Mesenchymal stem cell (in vitro differentiated cells and primary cell): ENCODE measurements at regions not wholly inside any gene's neighbourhood (a gene's known extent, or its start where the extent isn't known, plus 50 kb on each side); places are given as distances from the start of the nearest gene placed in this dataset.

ENCODE experiments used
- DNase-seq: peaks from one replicate; pipeline ENCODE4 v3.0.0-alpha.2; 2013
- H2AFZ ChIP-seq: one replicate; pipeline ENCODE4 v1.6.1; 2013; ENCODE audit warnings: low read depth, mild to moderate bottlenecking, control low read depth, inconsistent platforms, low read length, moderate library complexity
- H2AK5ac ChIP-seq: 2 replicates; pipeline ENCODE4 v1.6.1; 2013; ENCODE audit warnings: low read length, moderate library complexity, mild to moderate bottlenecking, inconsistent platforms; ENCODE audit not compliant: severe bottlenecking
- H2BK120ac ChIP-seq: one replicate; pipeline ENCODE4 v1.6.1; 2013; ENCODE audit warnings: low read depth, mild to moderate bottlenecking, inconsistent platforms, low read length, moderate library complexity
- H2BK12ac ChIP-seq, 2 experiments: one replicate each; pipeline ENCODE4 v1.6.1; 2013; ENCODE audit warnings: inconsistent platforms in 2 of 2, low read length in 2 of 2, mild to moderate bottlenecking in 2 of 2, moderate library complexity in 2 of 2, control low read depth in 1 of 2
- H2BK15ac ChIP-seq: one replicate; pipeline ENCODE4 v1.6.1; 2013; ENCODE audit warnings: mild to moderate bottlenecking, low read depth, inconsistent platforms; ENCODE audit not compliant: poor library complexity, severe bottlenecking
- H2BK5ac ChIP-seq: 2 replicates; pipeline ENCODE4 v1.6.1; 2013; ENCODE audit warnings: low read depth, mild to moderate bottlenecking, low read length, control low read depth, inconsistent platforms; ENCODE audit not compliant: poor library complexity, severe bottlenecking
- H3K14ac ChIP-seq, 2 experiments: one replicate each; pipeline ENCODE4 v1.6.1; 2013; ENCODE audit warnings: inconsistent platforms in 2 of 2, low read length in 2 of 2, control low read depth in 1 of 2, mild to moderate bottlenecking in 1 of 2, moderate library complexity in 1 of 2
- H3K18ac ChIP-seq, 2 experiments: one replicate each; pipeline ENCODE4 v1.6.1; 2013; ENCODE audit warnings: inconsistent platforms in 2 of 2, low read length in 2 of 2, control low read depth in 1 of 2, low read depth in 1 of 2, mild to moderate bottlenecking in 1 of 2
- H3K23ac ChIP-seq, 2 experiments: one replicate each; pipeline ENCODE4 v1.6.1; 2013; ENCODE audit warnings: inconsistent platforms in 2 of 2, low read length in 2 of 2, mild to moderate bottlenecking in 2 of 2, moderate library complexity in 2 of 2, control low read depth in 1 of 2
- H3K27ac ChIP-seq: 2 replicates; pipeline ENCODE4 v1.5.1; 2013; ENCODE audit warnings: mild to moderate bottlenecking, moderate library complexity, low read length, control low read depth, inconsistent platforms; ENCODE audit not compliant: poor library complexity, severe bottlenecking
- H3K27me3 ChIP-seq, 2 experiments: 2 replicates each; pipeline versions ENCODE4 v1.6.1 to v1.7.0; 2013; ENCODE audit warnings: low read length in 2 of 2, mild to moderate bottlenecking in 2 of 2, moderate library complexity in 2 of 2, control low read depth in 1 of 2, inconsistent platforms in 1 of 2; ENCODE audit not compliant: control insufficient read depth in 1 of 2, insufficient read depth in 1 of 2
- H3K36me3 ChIP-seq, 2 experiments: 2 replicates each; pipeline versions ENCODE4 v1.6.1 to v1.7.0; 2013; ENCODE audit warnings: low read length in 2 of 2, control low read depth in 1 of 2, inconsistent platforms in 1 of 2, low read depth in 1 of 2, mild to moderate bottlenecking in 1 of 2; ENCODE audit not compliant: insufficient read depth in 2 of 2, control insufficient read depth in 1 of 2
- H3K4ac ChIP-seq, 2 experiments: one replicate each; pipeline ENCODE4 v1.6.1; 2013; ENCODE audit warnings: inconsistent platforms in 2 of 2, low read length in 2 of 2, mild to moderate bottlenecking in 2 of 2, moderate library complexity in 2 of 2, control low read depth in 1 of 2, low read depth in 1 of 2
- H3K4me1 ChIP-seq: 2 replicates; pipeline ENCODE4 v1.6.1; 2013; ENCODE audit warnings: low read depth, low read length, control low read depth; ENCODE audit not compliant: control insufficient read depth, insufficient read depth
- H3K4me2 ChIP-seq: 2 replicates; pipeline ENCODE4 v1.6.1; 2013; ENCODE audit warnings: low read length, mild to moderate bottlenecking, inconsistent platforms; ENCODE audit not compliant: poor library complexity, severe bottlenecking
- H3K4me3 ChIP-seq, 2 experiments: 2 replicates each; pipeline versions ENCODE4 v1.5.1 to v1.7.0; 2013; ENCODE audit warnings: low read length in 2 of 2, mild to moderate bottlenecking in 2 of 2, control low read depth in 1 of 2, low read depth in 1 of 2; ENCODE audit not compliant: insufficient read depth in 1 of 2
- H3K79me1 ChIP-seq: replicated peaks from 2 replicates; pipeline ENCODE4 v1.6.1; 2013; ENCODE audit warnings: mild to moderate bottlenecking, control low read depth, low read length, inconsistent platforms; ENCODE audit not compliant: poor library complexity, severe bottlenecking
- H3K9ac ChIP-seq: 2 replicates; pipeline ENCODE4 v1.7.0; 2013; ENCODE audit warnings: mild to moderate bottlenecking, low read length, moderate library complexity
- H3K9me3 ChIP-seq: 2 replicates; pipeline ENCODE4 v1.7.0; 2013; ENCODE audit warnings: mild to moderate bottlenecking, low read length; ENCODE audit not compliant: control insufficient read depth
- H4K8ac ChIP-seq: one replicate; pipeline ENCODE4 v1.6.1; 2013; ENCODE audit warnings: inconsistent platforms, mild to moderate bottlenecking, low read length, moderate library complexity
- H4K91ac ChIP-seq: one replicate; pipeline ENCODE4 v1.6.1; 2013; ENCODE audit warnings: mild to moderate bottlenecking, low read length, inconsistent platforms
- WGBS: methylation state at CpG from one replicate; pipeline ENCODE4 v1.1.7; 2013; ENCODE audit warnings: mixed read lengths; 5-methylcytosine and 5-hydroxymethylcytosine counted together

- no peak overlapping the region for H2BK5ac ChIP-seq
- no peak overlapping the region for H4K8ac ChIP-seq
- H3K9me3 ChIP-seq = peaks cover 4% of the 10 kb centered on the region
- no peak overlapping the region for H2BK120ac ChIP-seq
- H3K4me2 ChIP-seq = no peak overlapping the region
- H3K9ac ChIP-seq = peak overlapping the region; percentile 54
- no peak overlapping the region for H3K14ac ChIP-seq
- H3K36me3 ChIP-seq = no peaks in the 10 kb centered on the region
- H3K27ac ChIP-seq = no peak overlapping the region
- DNase-seq = peak; percentile 82
- peak overlapping the region in 1 of 2 experiments; percentile 21 for H2BK12ac ChIP-seq
- no peak overlapping the region for H2AFZ ChIP-seq
- H3K18ac ChIP-seq = peak overlapping the region in 1 of 2 experiments; percentile 37
- no peak overlapping the region for H3K23ac ChIP-seq
- H4K91ac ChIP-seq = no peak overlapping the region
- WGBS = 7% methylated on average over 6 of the region's 7 CpGs
- no peak overlapping the region for H3K4ac ChIP-seq
- no peak overlapping the region for H2BK15ac ChIP-seq
- H3K4me1 ChIP-seq = no peaks in the 10 kb centered on the region
- peak overlapping the region in 1 of 2 experiments; percentile 53 for H3K4me3 ChIP-seq
- no peak overlapping the region for H2AK5ac ChIP-seq
- peaks cover 0 to 17% of the 10 kb centered on the region in 2 experiments for H3K27me3 ChIP-seq
- H3K79me1 ChIP-seq = no peaks in the 10 kb centered on the region
These were observed 174.6 kb upstream of the IL12B start for GRCh38 chr5:159504857-159505304.

GRCh38 chr5:159507055-159507454, 176.8 kb upstream of the IL12B start:
- Histone ChIP-seq H4K8ac (no peak overlapping the region), H3K23ac (no peak overlapping the region), H3K27me3 (peaks cover 0 to 20% of the 10 kb centered on the region in 2 experiments), H3K18ac (no peak overlapping the region), H2BK5ac (no peak overlapping the region), H2BK15ac (no peak overlapping the region), H3K4me2 (no peak overlapping the region), H3K9ac (no peak overlapping the region), H2BK120ac (no peak overlapping the region), H3K14ac (no peak overlapping the region), H3K9me3 (peaks cover 4% of the 10 kb centered on the region), H3K4me1 (peaks cover 3% of the 10 kb centered on the region), H2AK5ac (no peak overlapping the region), H4K91ac (no peak overlapping the region), H3K4me3 (no peak overlapping the region), H3K36me3 (no peaks in the 10 kb centered on the region), H2BK12ac (no peak overlapping the region), H3K79me1 (no peaks in the 10 kb centered on the region), H2AFZ (no peak overlapping the region), H3K27ac (no peak overlapping the region), H3K4ac (no peak overlapping the region)
- WGBS = no CpG with 5 or more reads among the region's 2 CpGs
- no peak for DNase-seq

GRCh38 chr5:159507661-159508060, 177.4 kb upstream of the IL12B start:
- Histone ChIP-seq H3K18ac (no peak overlapping the region), H2AFZ (no peak overlapping the region), H3K27me3 (peaks cover 0 to 26% of the 10 kb centered on the region in 2 experiments), H3K79me1 (no peaks in the 10 kb centered on the region), H2BK15ac (peak overlapping the region; percentile 48), H3K14ac (no peak overlapping the region), H3K23ac (no peak overlapping the region), H2BK12ac (no peak overlapping the region), H3K36me3 (no peaks in the 10 kb centered on the region), H4K8ac (no peak overlapping the region), H3K9ac (no peak overlapping the region), H3K4ac (no peak overlapping the region), H3K4me2 (no peak overlapping the region), H3K4me3 (no peak overlapping the region), H3K27ac (no peak overlapping the region), H2BK5ac (no peak overlapping the region), H2BK120ac (no peak overlapping the region), H3K4me1 (peaks cover 3% of the 10 kb centered on the region), H4K91ac (peak overlapping the region; percentile 32), H3K9me3 (peaks cover 4% of the 10 kb centered on the region), H2AK5ac (no peak overlapping the region)
- no peak for DNase-seq
- WGBS = 98% methylated on average over 3 of the region's 3 CpGs

GRCh38 chr5:159508344-159508743, 178.1 kb upstream of the IL12B start:
- H4K91ac ChIP-seq = no peak overlapping the region
- H3K4me1 ChIP-seq = peaks cover 3% of the 10 kb centered on the region
- no peak for DNase-seq
- H2BK120ac ChIP-seq = no peak overlapping the region
- H3K9me3 ChIP-seq = peaks cover 4% of the 10 kb centered on the region
- no peak overlapping the region for H3K4ac ChIP-seq
- no peak overlapping the region for H4K8ac ChIP-seq
- no peak overlapping the region for H2BK15ac ChIP-seq
- no peaks in the 10 kb centered on the region for H3K79me1 ChIP-seq
- H3K4me2 ChIP-seq = no peak overlapping the region
- 93% methylated on average over 2 of the region's 5 CpGs for WGBS
- H3K18ac ChIP-seq = no peak overlapping the region
- no peak overlapping the region for H2AFZ ChIP-seq
- H3K14ac ChIP-seq = no peak overlapping the region
- no peak overlapping the region for H3K9ac ChIP-seq
- H2BK12ac ChIP-seq = no peak overlapping the region
- no peak overlapping the region for H3K4me3 ChIP-seq
- no peaks in the 10 kb centered on the region for H3K36me3 ChIP-seq
- peaks cover 0 to 32% of the 10 kb centered on the region in 2 experiments for H3K27me3 ChIP-seq
- H2AK5ac ChIP-seq = no peak overlapping the region
- no peak overlapping the region for H2BK5ac ChIP-seq
- no peak overlapping the region for H3K27ac ChIP-seq
- H3K23ac ChIP-seq = no peak overlapping the region
